K562 (cell line): ENCODE measurements at regions not wholly inside any gene's neighbourhood (a gene's known extent, or its start where the extent isn't known, plus 50 kb on each side); places are given as distances from the start of the nearest gene placed in this dataset.

Experiments
- ATAC-seq: fragments of 200-7000 bp; cut with Tn5 transposase; 3 replicates; pipeline ENCODE4 v1.9.1; 2020; ENCODE audit warnings: moderate library complexity
- BruUV-seq: library from RNA; stranded (reverse); fragments of 400-500 nt; replicated peaks from 2 replicates; lab custom pipeline; 2021; lab: Mats Ljungman, UMichigan
- CTCF ChIA-PET: fragments of 300-600 bp; formaldehyde crosslinking; extraction: SDS; loops from one replicate; lab custom pipeline; 2021; ENCODE audit warnings: low intra/inter-chr PET ratio; lab: Yijun Ruan, JAX
- POLR2A ChIA-PET: fragments of 300-600, 350-650 bp; sonication (Branson Sonifier 250); formaldehyde crosslinking; extraction: SDS; loops from one replicate; lab custom pipeline; 2021; ENCODE audit warnings: antibody characterized with exemption, inconsistent platforms; lab: Yijun Ruan, JAX
- DNase-seq, 4 experiments: peaks; one replicate each; pipeline versions ENCODE4 v3.0.0 to v3.0.0-alpha.2; 2011 to 2018; ENCODE audit warnings: low spot score in 3 of 4, mixed read lengths in 3 of 4; ENCODE audit errors: extremely low read depth in 1 of 4
- FAIRE-seq: peaks from 2 replicates; lab custom pipeline; 2011; peaks lifted over from hg19 to GRCh38; lab: Jason Lieb, UNC
- H2AFZ ChIP-seq: 2 replicates; pipeline ENCODE4 v1.6.0; 2011; ENCODE audit warnings: low read depth, low read length, control low read depth, inconsistent platforms
- H3K27ac ChIP-seq: fragments of 200-600 bp; 3 replicates; pipeline ENCODE4 v1.8.0; 2011; ENCODE audit warnings: low read depth, mild to moderate bottlenecking, control low read depth, inconsistent platforms, low read length, moderate library complexity, mixed read lengths; ENCODE audit errors: extremely low read depth
- H3K27me3 ChIP-seq, 2 experiments: fragments of 300-600 bp in 1 of 2; 2 replicates in 1 of 2; 3 replicates in 1 of 2; pipeline versions ENCODE4 v1.6.0 to v1.8.0; 2011; ENCODE audit warnings: inconsistent platforms in 2 of 2, low read length in 2 of 2, mild to moderate bottlenecking in 1 of 2, mixed read lengths in 1 of 2, moderate library complexity in 1 of 2; ENCODE audit not compliant: control insufficient read depth in 2 of 2, insufficient read depth in 2 of 2
- H3K36me3 ChIP-seq: fragments of 300-600 bp; 3 replicates; pipeline ENCODE4 v1.8.0; 2011; ENCODE audit warnings: mild to moderate bottlenecking, low read length, inconsistent platforms; ENCODE audit not compliant: control insufficient read depth, insufficient read depth
- H3K4me1 ChIP-seq, 2 experiments: fragments of 200-600 bp in 1 of 2; replicated peaks in 1 of 2; 2 replicates in 1 of 2; 3 replicates in 1 of 2; pipeline versions ENCODE4 v1.5.1 to v1.8.0; 2011; ENCODE audit warnings: inconsistent platforms in 2 of 2, low read length in 2 of 2, mild to moderate bottlenecking in 1 of 2, mixed read lengths in 1 of 2, moderate library complexity in 1 of 2; ENCODE audit not compliant: control insufficient read depth in 2 of 2, insufficient read depth in 2 of 2
- H3K4me2 ChIP-seq: 2 replicates; pipeline ENCODE4 v1.6.1; 2011; ENCODE audit warnings: low read length, control low read depth, inconsistent platforms, mixed read lengths; ENCODE audit not compliant: insufficient read depth
- H3K4me3 ChIP-seq: fragments of 200-600 bp; sonication (generic), shearing (Covaris generic); 2 replicates; pipeline ENCODE4 v1.5.1; 2016; ENCODE audit warnings: control low read depth, inconsistent platforms
- H3K79me2 ChIP-seq: fragments of 200-600 bp; 3 replicates; pipeline ENCODE4 v1.8.0; 2011; ENCODE audit warnings: low read length, inconsistent platforms; ENCODE audit not compliant: control insufficient read depth, insufficient read depth
- H3K9ac ChIP-seq, 2 experiments: 2 replicates each; pipeline versions ENCODE4 v1.6.0 to v1.6.1; 2011; ENCODE audit warnings: low read depth in 2 of 2, low read length in 2 of 2, control low read depth in 1 of 2, inconsistent platforms in 1 of 2, mild to moderate bottlenecking in 1 of 2, mixed read lengths in 1 of 2; ENCODE audit not compliant: insufficient read depth in 1 of 2
- H3K9me1 ChIP-seq: one replicate; pipeline ENCODE4 v1.6.0; 2011; ENCODE audit warnings: inconsistent platforms, mild to moderate bottlenecking, low read length, moderate library complexity; ENCODE audit not compliant: control insufficient read depth, insufficient read depth
- H3K9me3 ChIP-seq: replicated peaks from 2 replicates; pipeline ENCODE4 v1.5.1; 2011; ENCODE audit warnings: low read depth, low read length, inconsistent platforms; ENCODE audit not compliant: control insufficient read depth, insufficient read depth
- H4K20me1 ChIP-seq: replicated peaks from 2 replicates; pipeline ENCODE4 v1.6.1; 2011; ENCODE audit warnings: low read length, inconsistent platforms, mixed read lengths; ENCODE audit not compliant: control insufficient read depth, insufficient read depth
- CLOCK ChIP-seq: fragments of 250-450 bp; sonication (Bioruptor Pico); IDR thresholded peaks from 2 replicates; pipeline ENCODE4 v1.4.0; 2020; ENCODE audit warnings: mild to moderate bottlenecking, moderate library complexity, borderline replicate concordance
- KAT2B ChIP-seq: IDR thresholded peaks from one replicate; pipeline ENCODE4 v1.6.1; 2012; ENCODE audit warnings: low read depth, mild to moderate bottlenecking, control low read depth, inconsistent platforms, low read length, moderate library complexity
- KAT7 ChIP-seq: sonication (generic); formaldehyde crosslinking; IDR thresholded peaks from 2 replicates; pipeline ENCODE4 v1.8.0; 2022; ENCODE audit warnings: missing genetic modification reagents, mild to moderate bottlenecking, borderline replicate concordance
- POU5F1 ChIP-seq: fragments of 150-350 bp; IDR thresholded peaks from 2 replicates; pipeline ENCODE4 v1.6.1; 2014; ENCODE audit warnings: borderline replicate concordance, low read length, low read depth, mild to moderate bottlenecking; ENCODE audit not compliant: partially characterized antibody
- TAF1 ChIP-seq: IDR thresholded peaks from 2 replicates; pipeline ENCODE4 v1.6.1; 2011; ENCODE audit warnings: mild to moderate bottlenecking, low read length, moderate library complexity; ENCODE audit not compliant: insufficient read depth, control insufficient read depth, severe bottlenecking; ENCODE audit errors: extremely low read depth
- TBP ChIP-seq: optimal IDR thresholded peaks from 2 replicates; pipeline ENCODE3; 2011; ENCODE audit warnings: low read depth, low read length, improper control_type of control experiment
- ZNF780A ChIP-seq: fragments of 250-450 bp; sonication (Bioruptor Pico); IDR thresholded peaks from 2 replicates; pipeline ENCODE4 v1.5.0; 2021; ENCODE audit warnings: mild to moderate bottlenecking
- WGBS: fragments of 100-300 bp; shearing (Covaris generic); methylation state at CpG from one replicate; pipeline ENCODE4 v1.1.6; 2016; ENCODE audit warnings: low coverage, mixed read lengths; ENCODE audit not compliant: insufficient coverage; ENCODE audit errors: missing lambda C conversion rate; 5-methylcytosine and 5-hydroxymethylcytosine counted together
- in situ Hi-C: fragments of 300-500 bp; cut with MboI; formaldehyde crosslinking; loops from 4 replicates; pipeline ENCODE4 v1.15.0; 2018; ENCODE audit warnings: inconsistent platforms, mixed read lengths
- intact Hi-C: fragments of 100-400 bp; cut with micrococcal nuclease; formaldehyde crosslinking; loops from 2 replicates; pipeline ENCODE4 v1.14.2; 2022
- TF ChIP-seq, protein P1 (sequence below): sonication (generic); formaldehyde crosslinking; IDR thresholded peaks from 2 replicates; pipeline ENCODE4 v1.8.1; 2023; ENCODE audit warnings: mild to moderate bottlenecking, missing genetic modification reagents
- TF ChIP-seq, protein P2 (sequence below): fragments of 450-650 bp; IDR thresholded peaks from 2 replicates; pipeline ENCODE4 v1.6.1; 2016
- TF ChIP-seq, protein P3 (sequence below): fragments of 450-650 bp; IDR thresholded peaks from 2 replicates; pipeline ENCODE4 v1.7.1; 2018; ENCODE audit warnings: mild to moderate bottlenecking, low read depth; ENCODE audit not compliant: partially characterized antibody

GRCh38 chr12:4059898-4060568 lies 186.8 kb upstream of the PARP11 start:
- H3K79me2 ChIP-seq: no peaks in the 10 kb centered on the region
- H2AFZ ChIP-seq: no peak overlapping the region
- DNase-seq (no peak), ATAC-seq (no peak), FAIRE-seq (no peak)
- BruUV-seq: no TSS peak
- POLR2A ChIA-PET: interaction anchor here (0.7 kb wide), 1 partner anchor 547 kb away, joined by 3 read pairs; no protein-coding TSS in a partner anchor
- H3K4me2 ChIP-seq: no peak overlapping the region
- H3K4me3 ChIP-seq: no peak overlapping the region
- no peaks in the 10 kb centered on the region for H3K4me1 ChIP-seq
- H3K27ac ChIP-seq: no peak overlapping the region
- H3K9ac ChIP-seq: no peak overlapping the region
- no peaks in the 10 kb centered on the region for H3K9me3 ChIP-seq
- no peaks in the 10 kb centered on the region; a peak in 1 of 5 replicates for H3K27me3 ChIP-seq
- H3K36me3 ChIP-seq: no peaks in the 10 kb centered on the region
- in situ Hi-C loops: no loop called here
- CTCF ChIA-PET: no interaction called here
- H3K9me1 ChIP-seq: no peaks in the 10 kb centered on the region
- WGBS: 3% methylated on average over 7 of the region's 7 CpGs
- TF ChIP-seq, protein P1, sequence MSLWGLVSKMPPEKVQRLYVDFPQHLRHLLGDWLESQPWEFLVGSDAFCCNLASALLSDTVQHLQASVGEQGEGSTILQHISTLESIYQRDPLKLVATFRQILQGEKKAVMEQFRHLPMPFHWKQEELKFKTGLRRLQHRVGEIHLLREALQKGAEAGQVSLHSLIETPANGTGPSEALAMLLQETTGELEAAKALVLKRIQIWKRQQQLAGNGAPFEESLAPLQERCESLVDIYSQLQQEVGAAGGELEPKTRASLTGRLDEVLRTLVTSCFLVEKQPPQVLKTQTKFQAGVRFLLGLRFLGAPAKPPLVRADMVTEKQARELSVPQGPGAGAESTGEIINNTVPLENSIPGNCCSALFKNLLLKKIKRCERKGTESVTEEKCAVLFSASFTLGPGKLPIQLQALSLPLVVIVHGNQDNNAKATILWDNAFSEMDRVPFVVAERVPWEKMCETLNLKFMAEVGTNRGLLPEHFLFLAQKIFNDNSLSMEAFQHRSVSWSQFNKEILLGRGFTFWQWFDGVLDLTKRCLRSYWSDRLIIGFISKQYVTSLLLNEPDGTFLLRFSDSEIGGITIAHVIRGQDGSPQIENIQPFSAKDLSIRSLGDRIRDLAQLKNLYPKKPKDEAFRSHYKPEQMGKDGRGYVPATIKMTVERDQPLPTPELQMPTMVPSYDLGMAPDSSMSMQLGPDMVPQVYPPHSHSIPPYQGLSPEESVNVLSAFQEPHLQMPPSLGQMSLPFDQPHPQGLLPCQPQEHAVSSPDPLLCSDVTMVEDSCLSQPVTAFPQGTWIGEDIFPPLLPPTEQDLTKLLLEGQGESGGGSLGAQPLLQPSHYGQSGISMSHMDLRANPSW (CRISPR knock-in tag): no peak
- TF ChIP-seq TAF1 (no peak), POU5F1 (no peak), CLOCK (CRISPR knock-in tag) (no peak), TBP (no peak), KAT2B (no peak), ZNF780A (CRISPR knock-in tag) (no peak), KAT7 (CRISPR knock-in tag) (no peak)
- TF ChIP-seq, protein P2, sequence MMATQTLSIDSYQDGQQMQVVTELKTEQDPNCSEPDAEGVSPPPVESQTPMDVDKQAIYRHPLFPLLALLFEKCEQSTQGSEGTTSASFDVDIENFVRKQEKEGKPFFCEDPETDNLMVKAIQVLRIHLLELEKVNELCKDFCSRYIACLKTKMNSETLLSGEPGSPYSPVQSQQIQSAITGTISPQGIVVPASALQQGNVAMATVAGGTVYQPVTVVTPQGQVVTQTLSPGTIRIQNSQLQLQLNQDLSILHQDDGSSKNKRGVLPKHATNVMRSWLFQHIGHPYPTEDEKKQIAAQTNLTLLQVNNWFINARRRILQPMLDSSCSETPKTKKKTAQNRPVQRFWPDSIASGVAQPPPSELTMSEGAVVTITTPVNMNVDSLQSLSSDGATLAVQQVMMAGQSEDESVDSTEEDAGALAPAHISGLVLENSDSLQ: no peak
- TF ChIP-seq, protein P3, sequence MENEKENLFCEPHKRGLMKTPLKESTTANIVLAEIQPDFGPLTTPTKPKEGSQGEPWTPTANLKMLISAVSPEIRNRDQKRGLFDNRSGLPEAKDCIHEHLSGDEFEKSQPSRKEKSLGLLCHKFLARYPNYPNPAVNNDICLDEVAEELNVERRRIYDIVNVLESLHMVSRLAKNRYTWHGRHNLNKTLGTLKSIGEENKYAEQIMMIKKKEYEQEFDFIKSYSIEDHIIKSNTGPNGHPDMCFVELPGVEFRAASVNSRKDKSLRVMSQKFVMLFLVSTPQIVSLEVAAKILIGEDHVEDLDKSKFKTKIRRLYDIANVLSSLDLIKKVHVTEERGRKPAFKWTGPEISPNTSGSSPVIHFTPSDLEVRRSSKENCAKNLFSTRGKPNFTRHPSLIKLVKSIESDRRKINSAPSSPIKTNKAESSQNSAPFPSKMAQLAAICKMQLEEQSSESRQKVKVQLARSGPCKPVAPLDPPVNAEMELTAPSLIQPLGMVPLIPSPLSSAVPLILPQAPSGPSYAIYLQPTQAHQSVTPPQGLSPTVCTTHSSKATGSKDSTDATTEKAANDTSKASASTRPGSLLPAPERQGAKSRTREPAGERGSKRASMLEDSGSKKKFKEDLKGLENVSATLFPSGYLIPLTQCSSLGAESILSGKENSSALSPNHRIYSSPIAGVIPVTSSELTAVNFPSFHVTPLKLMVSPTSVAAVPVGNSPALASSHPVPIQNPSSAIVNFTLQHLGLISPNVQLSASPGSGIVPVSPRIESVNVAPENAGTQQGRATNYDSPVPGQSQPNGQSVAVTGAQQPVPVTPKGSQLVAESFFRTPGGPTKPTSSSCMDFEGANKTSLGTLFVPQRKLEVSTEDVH: no peak
- intact Hi-C loops: no loop called here
- H4K20me1 ChIP-seq: no peaks in the 10 kb centered on the region
